Germinal center (tissue), 1 donor: ENCODE measurements at regions not wholly inside any gene's neighbourhood (a gene's known extent, or its start where the extent isn't known, plus 50 kb on each side); places are given as distances from the start of the nearest gene placed in this dataset.
"Not testable (repeated sequence)": the region's sequence is repeated elsewhere in the genome, so short reads cannot be mapped to it uniquely, and the experiment has no call there.

ENCODE experiments used
- DNase-seq: peaks from one replicate; pipeline ENCODE4 v3.0.0; 2012; ENCODE audit warnings: mixed read lengths, low spot score

DNA sequence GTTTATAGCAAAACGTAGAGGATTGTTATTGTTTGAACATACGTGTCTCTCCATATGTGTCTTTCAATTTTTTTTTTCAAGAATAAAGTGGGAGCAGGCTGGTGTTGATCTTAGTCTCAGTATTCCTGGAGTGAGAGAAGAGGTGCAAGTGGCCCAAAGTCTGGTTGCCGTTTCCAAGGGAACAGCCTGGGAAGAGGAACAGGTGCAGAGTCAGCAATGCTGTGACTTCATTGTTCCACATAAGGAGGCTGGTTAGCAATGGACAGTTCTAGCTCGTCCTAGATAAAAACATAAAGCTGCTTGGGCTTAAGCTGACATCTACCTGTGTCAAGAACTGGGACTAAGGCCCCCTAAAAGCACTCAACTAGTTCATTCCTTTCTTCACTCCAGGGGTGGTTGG is 626.6 kb upstream of the TPK1 start:
- DNase-seq = no peak

DNA sequence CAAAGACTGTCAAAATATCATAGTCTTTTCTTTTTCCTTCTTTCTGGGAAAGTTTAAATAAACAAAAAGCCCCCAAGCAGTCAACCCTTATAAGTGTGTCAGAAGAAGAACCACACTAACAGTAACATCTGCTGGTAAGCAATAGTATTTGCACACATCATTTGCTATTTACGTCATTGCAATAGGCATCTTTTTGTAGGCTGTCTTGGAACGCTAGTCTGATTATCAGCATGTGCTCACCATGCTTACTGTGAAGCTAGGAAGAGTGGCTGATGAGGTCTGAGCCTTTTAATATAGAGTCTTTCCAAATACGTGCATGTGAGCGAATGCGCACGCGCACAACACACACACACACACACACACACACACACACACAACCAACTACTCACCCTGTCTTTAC is 599.0 kb upstream of the TPK1 start:
- no peak for DNase-seq

DNA sequence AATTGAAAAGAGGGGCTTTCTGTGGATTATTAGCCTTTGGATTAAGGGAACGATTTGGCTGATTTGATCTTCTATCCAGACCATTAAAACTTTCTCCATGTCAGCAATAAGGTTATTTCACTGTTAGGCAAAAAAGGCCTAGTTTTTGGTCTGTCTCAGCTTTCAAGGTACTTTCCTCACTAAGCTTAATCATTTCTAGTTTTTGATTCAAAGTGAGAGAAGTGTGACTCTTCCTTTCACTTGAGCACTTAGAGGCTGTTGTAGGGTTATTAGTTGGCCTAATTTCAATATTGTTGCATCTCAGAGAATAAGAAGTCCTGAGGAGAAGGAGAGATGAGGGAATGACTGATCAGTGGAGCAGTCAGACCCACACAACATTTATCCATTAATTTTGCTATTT is 596.0 kb upstream of the TPK1 start:
- DNase-seq = no peak

DNA sequence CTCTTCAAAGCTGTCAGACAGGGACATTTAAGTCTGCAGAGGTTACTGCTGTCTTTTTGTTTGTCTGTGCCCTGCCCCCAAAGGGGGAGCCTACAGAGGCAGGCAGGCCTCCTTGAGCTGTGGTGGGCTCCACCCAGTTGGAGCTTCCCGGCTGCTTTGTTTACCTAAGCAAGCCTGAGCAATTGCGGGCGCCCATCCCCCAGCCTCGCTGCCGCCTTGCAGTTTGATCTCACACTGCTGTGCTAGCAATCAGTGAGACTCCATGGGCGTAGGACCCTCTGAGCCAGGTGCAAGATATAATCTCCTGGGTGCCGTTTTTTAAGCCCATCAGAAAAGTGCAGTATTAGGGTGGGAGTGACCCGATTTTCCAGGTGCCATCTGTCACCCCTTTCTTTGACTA is 582.6 kb upstream of the TPK1 start:
- DNase-seq = not testable (repeated sequence)

DNA sequence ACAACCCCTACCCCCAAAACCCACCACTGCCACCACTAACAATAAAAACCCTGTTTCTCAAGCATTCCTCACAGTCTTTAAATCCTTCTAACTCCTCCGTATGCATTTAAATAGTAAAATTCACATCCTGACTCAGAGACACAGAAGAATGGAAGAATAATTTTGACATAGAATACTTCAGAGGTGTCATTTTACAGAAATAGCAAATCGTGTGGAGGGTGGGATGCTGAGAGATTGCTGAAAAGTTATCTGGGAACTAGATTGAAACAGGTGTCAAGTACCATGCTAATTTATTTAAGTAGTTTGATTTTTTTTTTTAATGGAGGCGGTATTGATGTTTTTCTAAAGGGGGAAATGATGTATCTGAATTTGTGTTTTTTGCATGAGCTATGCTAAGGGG is 575.2 kb upstream of the TPK1 start:
- DNase-seq = no peak

DNA sequence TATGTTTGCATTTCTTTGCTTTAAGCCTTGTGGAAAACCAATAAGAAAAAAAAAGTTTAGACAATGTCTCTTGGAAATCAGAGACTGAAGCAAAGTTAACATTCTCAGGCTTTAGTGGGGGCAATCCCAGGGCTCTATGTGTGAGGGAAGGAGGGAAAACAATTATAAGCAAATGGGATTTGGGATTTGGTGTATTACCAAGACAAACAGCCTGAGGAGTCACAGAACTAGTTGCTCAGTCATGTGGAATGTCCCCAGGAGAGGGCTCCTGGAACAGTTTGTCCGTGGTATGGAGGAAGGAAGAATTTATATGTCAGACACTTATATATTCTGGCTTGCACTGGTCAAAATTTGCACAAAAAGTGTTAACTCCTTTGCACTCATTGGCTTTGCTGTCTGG is 562.9 kb upstream of the TPK1 start:
- DNase-seq = no peak

DNA sequence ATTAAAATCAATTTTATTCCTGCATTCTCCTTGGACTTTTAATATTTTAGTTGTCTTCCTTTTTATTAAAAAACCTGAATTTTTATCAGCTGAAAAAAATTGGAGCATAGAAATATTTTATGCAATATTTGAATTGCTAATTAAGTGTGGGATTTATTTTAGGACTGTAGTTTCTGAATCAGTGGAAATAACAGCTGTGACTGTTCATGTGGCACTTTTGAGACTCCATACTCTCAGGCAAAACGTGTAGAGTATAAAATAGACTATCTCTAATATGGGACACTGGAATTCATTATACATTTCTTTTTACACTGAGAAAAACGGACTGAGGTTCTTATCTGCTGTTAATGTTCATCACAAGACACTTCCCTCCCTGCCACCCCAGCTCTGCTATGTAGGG is 558.3 kb upstream of the TPK1 start:
- DNase-seq = no peak

DNA sequence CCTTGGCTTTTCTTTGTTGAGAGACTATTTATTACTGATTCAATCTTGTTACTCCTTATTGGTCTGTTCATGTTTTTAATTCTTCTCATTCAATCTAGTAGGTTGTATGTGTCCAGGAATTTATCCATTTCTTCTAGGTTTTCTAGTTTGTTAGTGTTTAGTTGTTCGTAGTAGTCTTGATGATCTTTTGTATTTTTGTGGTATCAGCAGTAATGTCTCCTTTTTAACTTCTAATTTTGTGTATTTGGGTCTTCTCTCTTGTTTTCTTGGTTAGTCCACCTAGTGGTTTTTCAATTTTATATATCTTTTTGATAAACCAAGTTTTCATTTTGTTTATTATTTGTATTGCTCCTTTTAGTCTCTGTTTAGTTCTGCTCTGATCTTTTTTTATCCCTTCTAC is 546.9 kb upstream of the TPK1 start:
- no peak for DNase-seq

DNA sequence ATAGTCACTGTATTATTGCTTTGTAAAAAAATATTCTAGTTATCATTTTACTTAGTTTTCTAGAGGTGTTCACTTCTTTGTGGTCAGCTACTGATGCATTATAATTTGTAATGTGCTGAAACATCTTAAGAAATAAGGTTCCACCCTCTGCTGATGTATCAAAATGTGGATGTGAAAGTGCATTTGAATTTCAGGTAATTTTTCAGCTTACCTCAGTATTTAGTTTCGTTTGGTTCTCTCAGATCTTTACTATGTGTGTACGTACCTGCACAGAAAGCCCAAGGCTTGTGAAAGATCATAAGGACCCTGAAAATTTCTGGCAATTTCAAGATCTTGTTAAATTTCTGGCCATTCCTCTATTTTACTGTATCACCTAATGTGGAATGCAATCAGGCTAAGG is 542.3 kb upstream of the TPK1 start:
- DNase-seq = no peak

DNA sequence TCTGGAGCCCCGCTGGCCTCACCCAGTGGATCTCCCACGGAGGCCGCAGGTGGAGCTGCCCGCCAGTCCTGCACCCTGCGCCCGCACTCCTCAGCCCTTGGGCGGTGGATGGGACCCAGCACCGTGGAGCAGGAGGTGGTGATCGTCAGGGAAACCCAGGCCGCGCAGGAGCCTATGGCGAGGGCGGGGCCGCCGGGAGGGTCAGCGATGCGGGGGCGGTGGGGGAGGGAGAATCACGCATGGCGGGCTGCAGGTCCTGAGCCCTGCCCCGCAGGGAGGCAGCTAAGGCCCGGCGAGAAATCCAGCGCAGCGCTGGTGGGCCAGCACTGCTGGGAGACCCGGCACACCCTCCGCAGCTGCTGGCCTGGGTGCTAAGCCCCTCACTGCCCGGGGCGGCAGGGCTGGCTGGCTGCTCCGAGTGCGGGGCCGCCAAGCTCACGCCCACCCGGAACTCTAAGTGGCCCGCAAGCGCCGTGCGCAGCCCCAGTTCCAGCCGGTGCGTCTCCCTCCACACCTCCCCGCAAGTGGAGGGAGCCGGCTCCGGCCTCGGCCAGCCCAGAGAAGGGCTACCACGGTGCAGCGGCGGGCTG is 524.8 kb upstream of the TPK1 start:
- DNase-seq = no peak

DNA sequence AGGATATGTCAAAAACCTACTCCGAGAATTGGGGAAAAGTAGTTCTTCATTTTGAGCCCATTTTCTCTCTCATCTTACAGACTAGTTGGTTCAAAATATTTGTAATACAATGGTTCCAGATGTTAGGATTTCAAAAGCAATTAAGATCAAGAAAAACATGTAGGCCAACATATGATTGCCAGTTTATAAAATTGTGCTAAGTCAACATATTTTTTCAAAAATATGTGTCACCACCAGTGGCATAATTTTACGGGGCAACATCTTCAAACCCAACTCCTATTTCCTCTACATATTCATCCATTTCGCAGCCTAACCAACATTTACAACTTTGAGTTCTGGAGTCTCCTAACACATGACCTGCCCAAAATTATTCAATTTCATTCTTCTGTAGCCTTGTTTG is 514.5 kb upstream of the TPK1 start:
- DNase-seq = no peak

DNA sequence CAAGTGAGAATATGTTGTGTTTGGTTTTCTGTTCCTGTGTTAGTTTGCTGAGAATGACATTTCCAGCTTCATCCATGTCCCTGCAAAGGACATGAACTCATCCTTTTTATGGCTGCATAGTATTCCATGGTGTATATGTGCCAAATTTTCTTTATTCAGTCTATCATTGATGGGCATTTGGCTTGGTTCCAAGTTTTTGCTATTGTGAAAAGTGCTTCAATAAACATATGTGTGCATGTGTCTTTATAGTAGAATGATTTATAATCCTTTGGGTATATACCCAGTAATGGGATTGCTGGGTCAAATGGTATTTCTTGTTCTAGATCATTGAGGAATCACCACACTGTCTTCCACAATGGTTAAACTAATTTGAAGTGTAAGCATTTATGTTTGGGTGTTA is 513.6 kb upstream of the TPK1 start:
- DNase-seq = not testable (repeated sequence)

DNA sequence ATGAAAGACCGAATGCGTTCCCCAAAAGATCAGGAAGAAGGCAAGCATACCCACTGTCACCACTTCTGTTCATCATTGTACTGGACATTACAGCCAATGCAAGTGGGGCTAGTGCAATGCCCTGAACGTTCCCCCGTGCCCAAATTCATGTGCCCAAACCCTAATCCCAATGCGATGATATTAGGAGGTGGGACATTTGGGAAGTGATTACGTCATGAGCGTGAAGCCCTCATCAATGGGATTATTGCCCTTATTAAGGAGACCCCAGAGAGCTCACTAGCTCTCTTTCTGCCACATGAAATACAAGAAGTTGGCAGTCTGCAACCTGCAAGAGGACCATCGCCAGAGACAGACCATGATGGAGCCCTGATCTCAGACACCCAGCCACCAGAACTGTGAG is 511.4 kb upstream of the TPK1 start:
- DNase-seq = no peak

DNA sequence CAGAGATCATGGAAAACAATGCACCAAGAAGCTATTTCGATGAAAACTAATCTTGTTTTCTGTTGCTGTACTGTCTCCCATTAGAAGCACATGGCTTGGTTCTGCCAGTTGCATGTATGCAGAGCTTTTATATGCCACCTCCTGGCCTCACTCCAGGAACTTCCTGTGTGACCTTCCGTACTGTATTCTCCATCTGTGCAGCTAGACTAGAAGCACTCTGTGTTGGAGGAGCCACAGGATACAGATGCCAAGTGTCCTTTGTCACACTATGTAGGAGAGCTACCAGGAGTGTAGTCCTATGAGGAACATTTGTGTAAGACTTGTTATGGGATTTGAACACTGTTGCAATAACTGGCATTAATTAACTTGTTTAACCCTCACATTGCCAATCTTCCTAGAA is 503.5 kb upstream of the TPK1 start:
- DNase-seq = no peak

DNA sequence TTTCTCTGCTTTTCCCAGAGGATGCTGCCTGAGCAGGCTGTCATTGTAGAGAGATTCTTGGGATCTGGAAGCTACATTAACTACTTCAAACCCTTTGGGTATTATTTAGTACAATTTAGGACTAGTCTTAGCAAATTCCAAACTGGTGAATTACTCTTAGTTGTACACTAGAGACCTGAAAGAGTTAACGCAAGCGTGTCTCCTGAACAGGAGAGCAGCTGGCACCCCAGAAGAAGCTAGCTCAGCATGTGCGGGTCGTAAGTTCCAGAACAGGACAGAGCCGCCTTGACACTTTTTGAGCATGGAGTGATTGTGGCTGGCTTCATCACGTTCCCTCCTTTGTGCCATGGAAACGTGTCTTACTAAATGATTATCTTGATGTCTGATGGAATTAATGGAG is 495.7 kb upstream of the TPK1 start:
- no peak for DNase-seq

DNA sequence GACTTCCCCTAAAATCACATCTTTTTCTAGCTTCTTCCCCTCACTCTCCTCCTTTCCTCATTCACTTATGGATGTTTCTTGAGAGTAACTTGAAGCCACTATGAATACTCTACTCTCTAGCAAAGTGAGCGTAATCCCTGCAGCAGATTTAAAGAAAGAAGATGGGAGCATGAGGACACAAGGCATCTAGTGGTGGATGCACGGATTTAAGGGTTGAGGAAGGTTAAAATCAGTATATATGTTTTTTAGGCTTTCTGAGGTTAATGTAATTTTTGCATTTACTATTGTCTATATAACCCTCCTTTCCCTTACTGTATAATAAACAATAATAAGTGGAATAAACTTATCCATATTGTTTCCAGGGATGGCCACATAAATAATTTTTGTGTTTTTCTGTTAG is 495.2 kb upstream of the TPK1 start:
- DNase-seq = no peak

DNA sequence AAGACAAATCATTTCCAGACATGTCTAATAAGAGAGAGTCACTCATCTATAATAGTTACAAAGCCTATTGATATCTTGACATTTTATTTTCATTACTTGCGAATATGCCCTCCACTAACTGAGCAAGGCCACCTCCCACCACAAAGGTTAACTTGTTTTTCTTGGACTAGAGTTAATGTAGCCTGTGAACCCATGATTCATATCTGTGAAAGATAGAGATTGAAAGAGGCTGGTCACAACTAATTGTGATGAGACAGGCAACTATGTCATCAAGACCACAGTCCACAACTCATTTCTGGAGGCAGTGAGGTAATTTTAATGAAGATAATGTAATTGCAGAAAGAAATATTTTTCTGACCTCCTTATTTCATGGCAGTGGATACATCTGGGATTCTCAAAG is 491.8 kb upstream of the TPK1 start:
- DNase-seq = no peak

DNA sequence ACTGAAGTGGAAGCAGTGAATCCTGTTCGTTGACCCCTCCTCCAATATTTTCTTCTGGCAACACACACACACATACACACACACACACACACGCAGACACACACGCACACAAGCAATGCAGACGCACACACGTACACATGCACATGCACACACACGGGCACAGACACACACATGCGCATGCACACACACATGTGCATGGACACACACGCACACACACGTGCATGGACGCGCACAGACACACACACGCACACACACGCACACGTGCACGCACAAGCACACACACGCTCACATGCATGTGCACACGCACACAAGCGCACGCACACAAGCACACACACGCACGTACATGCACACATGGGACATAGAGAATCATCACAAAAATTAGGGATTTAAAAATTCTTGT is 488.2 kb upstream of the TPK1 start:
- DNase-seq = no peak

DNA sequence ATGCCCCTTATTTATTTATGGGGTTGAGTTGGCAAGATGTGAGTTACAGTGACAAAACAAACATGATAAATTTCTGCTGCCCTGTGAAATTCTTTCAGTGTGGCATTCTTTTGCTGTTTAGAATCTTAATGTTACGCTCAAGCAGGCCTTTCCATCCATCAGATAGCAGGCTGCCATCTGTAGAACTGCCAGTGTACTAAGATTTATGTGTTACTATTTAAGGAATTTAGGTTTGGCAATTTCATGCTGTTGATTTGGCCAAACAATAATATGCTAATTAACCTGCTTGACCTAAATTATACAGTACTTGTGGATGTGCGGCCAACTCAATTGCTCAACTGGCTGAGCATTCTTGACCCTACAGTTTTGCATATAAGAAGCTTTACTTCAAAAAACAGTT is 477.7 kb upstream of the TPK1 start:
- DNase-seq = no peak

DNA sequence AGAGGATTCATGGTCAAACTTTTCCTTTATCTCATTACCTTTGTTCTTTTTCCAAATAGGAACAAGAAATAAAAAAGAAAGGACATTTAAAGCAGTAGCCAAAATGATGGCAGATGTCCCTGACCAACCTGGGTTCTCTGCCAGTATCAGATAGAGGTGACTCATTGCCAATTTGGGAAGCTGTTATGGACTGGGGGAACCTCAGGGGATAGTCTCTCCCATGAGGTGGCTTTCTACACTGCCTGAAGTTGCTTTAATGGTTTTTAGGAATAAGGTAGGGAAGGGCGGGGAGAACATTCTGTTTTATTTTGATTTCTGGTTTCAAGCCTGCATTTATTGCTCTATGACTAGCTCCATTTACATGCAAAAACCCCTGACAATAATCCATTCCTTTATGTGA is 457.9 kb upstream of the TPK1 start:
- no peak for DNase-seq

DNA sequence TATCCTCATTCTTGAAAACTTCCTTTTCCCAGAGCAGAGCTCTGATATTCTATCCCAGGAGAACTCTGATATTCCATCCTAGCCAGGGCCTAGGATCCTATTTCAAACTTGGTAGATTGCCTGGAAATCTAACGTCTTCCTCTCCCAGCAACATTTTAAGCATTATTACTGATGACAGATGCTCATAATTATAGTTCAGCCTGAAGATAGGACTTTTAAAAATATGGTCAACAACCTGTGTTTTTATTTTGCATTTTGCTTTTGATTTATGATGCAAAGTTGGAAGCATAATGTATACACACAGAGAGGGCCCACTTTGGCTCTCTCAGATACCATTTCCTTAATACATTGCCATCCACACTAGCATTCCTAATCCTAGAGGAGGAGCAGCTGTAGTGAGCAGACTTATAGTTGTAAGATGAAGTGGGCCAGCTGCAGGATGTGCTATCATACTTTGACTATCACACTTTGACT is 457.4 kb upstream of the TPK1 start:
- no peak for DNase-seq

DNA sequence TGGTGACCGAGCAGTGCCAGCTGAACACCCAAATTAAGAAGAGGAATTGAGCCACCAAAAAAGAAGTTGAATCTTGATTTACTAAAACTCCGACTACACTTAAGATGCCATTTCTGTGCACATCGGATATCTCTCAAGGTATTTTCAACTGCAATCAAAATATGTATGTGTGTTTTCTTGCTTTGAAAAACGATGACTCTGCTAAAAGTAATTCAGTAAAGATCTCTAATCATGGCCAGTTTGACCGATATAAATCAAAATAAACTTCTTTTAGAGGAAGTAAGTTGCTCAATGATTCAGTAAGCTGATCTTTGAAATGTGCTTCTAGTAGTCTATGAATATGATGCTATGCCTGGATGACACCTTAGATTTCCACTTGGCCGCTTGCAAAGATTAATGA is 453.5 kb upstream of the TPK1 start:
- no peak for DNase-seq

DNA sequence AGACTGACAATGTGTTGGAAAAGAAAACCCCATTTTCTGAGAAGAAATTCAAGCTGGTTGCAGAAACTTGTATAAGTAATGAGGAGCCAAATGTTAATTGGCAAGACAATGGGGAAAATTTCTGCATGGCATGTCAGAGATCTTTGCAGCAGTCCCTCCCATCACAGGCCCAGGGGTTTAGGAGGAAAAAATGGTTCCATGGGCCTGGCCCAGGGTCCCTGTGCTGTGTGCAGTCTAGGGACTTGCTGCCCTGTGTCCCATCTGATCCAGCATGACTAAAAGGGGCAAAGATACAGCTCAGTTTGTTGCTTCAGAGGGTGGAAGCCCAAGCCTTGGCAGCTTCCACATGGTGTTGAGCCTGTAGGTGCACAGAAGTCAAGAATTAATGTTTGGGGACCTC is 440.3 kb upstream of the TPK1 start:
- no peak for DNase-seq

DNA sequence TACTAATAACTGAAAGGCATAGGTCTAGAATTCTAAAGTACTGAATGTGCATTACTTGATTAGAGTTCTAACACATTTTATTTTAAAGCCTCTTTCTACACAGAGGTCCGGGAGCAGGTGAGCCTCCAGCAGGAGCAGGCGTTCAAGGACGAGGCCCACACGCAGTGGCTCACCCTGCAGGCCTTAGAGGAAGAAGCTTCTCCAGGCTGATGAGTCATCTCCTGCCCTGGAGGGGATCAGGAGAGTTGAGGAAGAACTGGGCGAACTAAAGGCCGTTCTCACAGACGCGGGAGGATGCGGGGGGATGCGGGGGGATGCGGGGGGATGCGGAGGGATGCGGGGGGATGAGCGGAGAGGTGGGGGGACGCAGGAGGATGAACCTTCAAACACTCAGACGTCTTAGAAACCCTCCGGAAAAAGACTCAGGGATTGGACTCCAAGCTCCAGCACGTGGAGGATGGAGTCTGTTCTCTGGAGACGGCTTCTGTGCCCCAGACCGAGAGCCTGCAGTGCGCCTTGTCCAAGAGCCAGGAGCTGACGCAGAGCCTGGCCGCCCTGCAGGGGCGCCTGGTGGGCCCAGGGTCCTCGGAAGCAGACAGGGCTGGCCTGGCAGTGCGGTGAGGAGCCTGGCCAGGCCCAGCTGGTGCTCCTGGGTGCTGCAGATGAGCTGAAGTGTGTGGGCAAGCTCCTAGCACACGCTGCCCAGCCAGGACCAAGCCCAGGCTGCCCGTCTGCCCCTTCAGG is 433.7 kb upstream of the TPK1 start:
- no peak for DNase-seq
